Panc1 (cell line): ENCODE measurements at regions not wholly inside any gene's neighbourhood (a gene's known extent, or its start where the extent isn't known, plus 50 kb on each side); places are given as distances from the start of the nearest gene placed in this dataset.

Experiments used
- ATAC-seq: fragments of 200-7000 bp; cut with Tn5 transposase; 2 replicates; pipeline ENCODE4 v1.9.1; 2020; ENCODE audit warnings: mild to moderate bottlenecking, moderate library complexity
- BruUV-seq: library from RNA; stranded (reverse); fragments of 400-500 nt; replicated peaks from 2 replicates; lab custom pipeline; 2021; lab: Mats Ljungman, UMichigan
- CTCF ChIA-PET: fragments of 300-600 bp; sonication (Branson Sonifier 250); formaldehyde crosslinking; loops from one replicate; lab custom pipeline; 2022; ENCODE audit warnings: antibody characterized with exemption; lab: Charles Lee
- POLR2A ChIA-PET: fragments of 300-600 bp; sonication (Branson Sonifier 250); formaldehyde crosslinking; loops from one replicate; lab custom pipeline; 2022; ENCODE audit warnings: antibody characterized with exemption; lab: Charles Lee
- DNase-seq: peaks from one replicate; pipeline ENCODE4 v3.0.0-alpha.2; 2010; ENCODE audit warnings: low read depth, low spot score
- H3K27ac ChIP-seq: 2 replicates; pipeline ENCODE4 v1.5.1; 2011; ENCODE audit warnings: mild to moderate bottlenecking, low read length, inconsistent platforms
- H3K27me3 ChIP-seq: fragments of 200-500 bp; sonication (Bioruptor generic); 2 replicates; pipeline ENCODE4 v1.6.0; 2014; ENCODE audit warnings: low read length, inconsistent platforms; ENCODE audit not compliant: control insufficient read depth, insufficient read depth
- H3K36me3 ChIP-seq: fragments of 200-500 bp; sonication (Bioruptor generic); 2 replicates; pipeline ENCODE4 v1.5.1; 2014; ENCODE audit warnings: inconsistent platforms, mild to moderate bottlenecking, low read length, moderate library complexity; ENCODE audit not compliant: control insufficient read depth, insufficient read depth
- H3K4me1 ChIP-seq: 2 replicates; pipeline ENCODE4 v1.5.1; 2011; ENCODE audit warnings: inconsistent platforms, mild to moderate bottlenecking, low read length, moderate library complexity; ENCODE audit not compliant: control insufficient read depth, insufficient read depth
- H3K4me3 ChIP-seq, 2 experiments: 2 replicates each; pipeline ENCODE4 v1.5.1; 2011 to 2012; ENCODE audit warnings: low read depth in 2 of 2, low read length in 2 of 2, mild to moderate bottlenecking in 2 of 2, inconsistent platforms in 1 of 2, moderate library complexity in 1 of 2
- H3K9me3 ChIP-seq: fragments of 200-500 bp; sonication (Bioruptor generic); 2 replicates; pipeline ENCODE4 v1.5.1; 2014; ENCODE audit warnings: low read depth, mild to moderate bottlenecking, inconsistent platforms, low read length, moderate library complexity; ENCODE audit not compliant: control insufficient read depth, insufficient read depth
- POLR2AphosphoS5 ChIP-seq: IDR thresholded peaks from 2 replicates; pipeline ENCODE4 v1.6.1; 2012; ENCODE audit warnings: mild to moderate bottlenecking, low read depth, low read length, moderate library complexity
- SIN3A ChIP-seq: IDR thresholded peaks from 2 replicates; pipeline ENCODE4 v1.6.1; 2012; ENCODE audit warnings: low read depth, mild to moderate bottlenecking, low read length, moderate library complexity, borderline replicate concordance; ENCODE audit not compliant: insufficient read depth
- TCF7L2 ChIP-seq: IDR thresholded peaks from 2 replicates; pipeline ENCODE4 v1.6.1; 2011; ENCODE audit warnings: mild to moderate bottlenecking, low read depth, low read length, inconsistent platforms
- in situ Hi-C: cut with HindIII; loops from 2 replicates; pipeline ENCODE4 v1.10.0; 2016; ENCODE audit warnings: low sequenced_read_pairs, low pct_unique_long_range_greater_than_20kb
- intact Hi-C: fragments of 100-400 bp; cut with micrococcal nuclease; formaldehyde crosslinking; loops from one replicate; pipeline ENCODE4 v1.10.0; 2022; ENCODE audit not compliant: unreplicated experiment
- TF ChIP-seq, protein P1 (sequence below), 2 experiments: IDR thresholded peaks; 2 replicates each; pipeline ENCODE4 v1.6.1; 2011 to 2012; ENCODE audit warnings: low read depth in 2 of 2, control low read depth in 1 of 2, low read length in 1 of 2, mild to moderate bottlenecking in 1 of 2, moderate library complexity in 1 of 2; ENCODE audit not compliant: insufficient read depth in 1 of 2
- TF ChIP-seq, protein P2 (sequence below): fragments of 450-650 bp; IDR thresholded peaks from 2 replicates; pipeline ENCODE4 v1.5.1; 2017; ENCODE audit warnings: mild to moderate bottlenecking

DNA sequence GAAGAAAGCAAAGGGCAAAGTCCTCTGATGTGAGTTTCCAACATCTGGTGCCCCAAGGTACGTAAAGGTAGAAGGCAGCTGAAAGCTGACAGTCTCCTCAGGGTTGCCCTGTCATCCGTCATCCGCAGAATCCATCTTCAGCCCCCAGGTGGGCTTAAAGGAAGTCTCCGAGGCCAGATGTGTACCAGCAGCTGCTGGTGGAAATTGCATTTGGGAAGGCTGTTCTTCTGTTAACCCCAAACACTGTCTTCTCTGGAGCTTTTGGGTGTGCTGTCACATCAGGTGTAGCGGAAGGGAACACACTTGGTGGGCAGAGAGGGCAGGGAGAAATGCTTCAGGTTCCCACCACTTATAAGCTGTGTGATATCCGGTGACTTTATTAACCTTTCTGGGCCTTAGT, 310.0 kb upstream of the GATB start:
- intact Hi-C loops (no loop called here), in situ Hi-C loops (no loop called here)
- H3K4me3 ChIP-seq = no peak overlapping the region
- ATAC-seq (no peak), DNase-seq (no peak)
- no peak overlapping the region for H3K27ac ChIP-seq
- TF ChIP-seq POLR2AphosphoS5 = no peak
- no peak for TF ChIP-seq TCF7L2
- TF ChIP-seq, protein P1, sequence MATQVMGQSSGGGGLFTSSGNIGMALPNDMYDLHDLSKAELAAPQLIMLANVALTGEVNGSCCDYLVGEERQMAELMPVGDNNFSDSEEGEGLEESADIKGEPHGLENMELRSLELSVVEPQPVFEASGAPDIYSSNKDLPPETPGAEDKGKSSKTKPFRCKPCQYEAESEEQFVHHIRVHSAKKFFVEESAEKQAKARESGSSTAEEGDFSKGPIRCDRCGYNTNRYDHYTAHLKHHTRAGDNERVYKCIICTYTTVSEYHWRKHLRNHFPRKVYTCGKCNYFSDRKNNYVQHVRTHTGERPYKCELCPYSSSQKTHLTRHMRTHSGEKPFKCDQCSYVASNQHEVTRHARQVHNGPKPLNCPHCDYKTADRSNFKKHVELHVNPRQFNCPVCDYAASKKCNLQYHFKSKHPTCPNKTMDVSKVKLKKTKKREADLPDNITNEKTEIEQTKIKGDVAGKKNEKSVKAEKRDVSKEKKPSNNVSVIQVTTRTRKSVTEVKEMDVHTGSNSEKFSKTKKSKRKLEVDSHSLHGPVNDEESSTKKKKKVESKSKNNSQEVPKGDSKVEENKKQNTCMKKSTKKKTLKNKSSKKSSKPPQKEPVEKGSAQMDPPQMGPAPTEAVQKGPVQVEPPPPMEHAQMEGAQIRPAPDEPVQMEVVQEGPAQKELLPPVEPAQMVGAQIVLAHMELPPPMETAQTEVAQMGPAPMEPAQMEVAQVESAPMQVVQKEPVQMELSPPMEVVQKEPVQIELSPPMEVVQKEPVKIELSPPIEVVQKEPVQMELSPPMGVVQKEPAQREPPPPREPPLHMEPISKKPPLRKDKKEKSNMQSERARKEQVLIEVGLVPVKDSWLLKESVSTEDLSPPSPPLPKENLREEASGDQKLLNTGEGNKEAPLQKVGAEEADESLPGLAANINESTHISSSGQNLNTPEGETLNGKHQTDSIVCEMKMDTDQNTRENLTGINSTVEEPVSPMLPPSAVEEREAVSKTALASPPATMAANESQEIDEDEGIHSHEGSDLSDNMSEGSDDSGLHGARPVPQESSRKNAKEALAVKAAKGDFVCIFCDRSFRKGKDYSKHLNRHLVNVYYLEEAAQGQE (IDR thresholded peaks at IDR 0.05; ENCODE audit: insufficient read depth in 1 of 2, low read depth in 2 of 2, low read length in 1 of 2) = no peak
- TF ChIP-seq, protein P2, sequence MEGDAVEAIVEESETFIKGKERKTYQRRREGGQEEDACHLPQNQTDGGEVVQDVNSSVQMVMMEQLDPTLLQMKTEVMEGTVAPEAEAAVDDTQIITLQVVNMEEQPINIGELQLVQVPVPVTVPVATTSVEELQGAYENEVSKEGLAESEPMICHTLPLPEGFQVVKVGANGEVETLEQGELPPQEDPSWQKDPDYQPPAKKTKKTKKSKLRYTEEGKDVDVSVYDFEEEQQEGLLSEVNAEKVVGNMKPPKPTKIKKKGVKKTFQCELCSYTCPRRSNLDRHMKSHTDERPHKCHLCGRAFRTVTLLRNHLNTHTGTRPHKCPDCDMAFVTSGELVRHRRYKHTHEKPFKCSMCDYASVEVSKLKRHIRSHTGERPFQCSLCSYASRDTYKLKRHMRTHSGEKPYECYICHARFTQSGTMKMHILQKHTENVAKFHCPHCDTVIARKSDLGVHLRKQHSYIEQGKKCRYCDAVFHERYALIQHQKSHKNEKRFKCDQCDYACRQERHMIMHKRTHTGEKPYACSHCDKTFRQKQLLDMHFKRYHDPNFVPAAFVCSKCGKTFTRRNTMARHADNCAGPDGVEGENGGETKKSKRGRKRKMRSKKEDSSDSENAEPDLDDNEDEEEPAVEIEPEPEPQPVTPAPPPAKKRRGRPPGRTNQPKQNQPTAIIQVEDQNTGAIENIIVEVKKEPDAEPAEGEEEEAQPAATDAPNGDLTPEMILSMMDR = no peak
- no peak for TF ChIP-seq SIN3A
- no TSS peak for BruUV-seq
- H3K27me3 ChIP-seq = no peaks in the 10 kb centered on the region
- ChIA-PET POLR2A (no interaction called here), CTCF (no interaction called here)
- no peaks in the 10 kb centered on the region for H3K9me3 ChIP-seq
- H3K36me3 ChIP-seq = no peaks in the 10 kb centered on the region
- no peaks in the 10 kb centered on the region for H3K4me1 ChIP-seq

DNA sequence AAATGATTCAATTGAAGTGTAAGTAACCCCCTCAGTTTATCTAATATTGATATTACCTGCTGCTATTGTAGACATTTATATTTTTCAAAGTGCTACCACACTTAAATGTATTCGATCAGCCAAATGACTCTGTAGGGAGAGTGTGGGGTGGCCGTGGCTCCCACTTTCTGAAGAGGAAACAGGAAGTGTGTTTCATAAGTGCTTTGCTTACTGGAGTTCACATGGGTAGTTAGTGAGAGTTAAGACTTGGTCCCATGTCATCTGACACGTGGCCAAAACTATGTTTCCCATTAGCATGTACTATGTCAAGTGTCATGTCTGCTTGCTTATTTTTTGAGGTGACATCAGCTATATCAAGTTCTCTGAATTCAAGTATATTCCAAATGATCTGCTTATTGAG, 308.1 kb upstream of the GATB start:
- Histone ChIP-seq H3K36me3 (no peaks in the 10 kb centered on the region), H3K4me1 (no peaks in the 10 kb centered on the region), H3K4me3 (no peak overlapping the region), H3K9me3 (no peaks in the 10 kb centered on the region), H3K27ac (no peak overlapping the region), H3K27me3 (no peaks in the 10 kb centered on the region)
- no TSS peak for BruUV-seq
- TF ChIP-seq SIN3A (no peak), POLR2AphosphoS5 (no peak), TCF7L2 (no peak)
- TF ChIP-seq, protein P1 (IDR thresholded peaks at IDR 0.05; ENCODE audit: insufficient read depth in 1 of 2, low read depth in 2 of 2, low read length in 1 of 2) = no peak
- TF ChIP-seq, protein P2 = no peak
- DNase-seq (no peak), ATAC-seq (no peak)
- ChIA-PET POLR2A (no interaction called here), CTCF (no interaction called here)
- intact Hi-C loops = no loop called here
- in situ Hi-C loops = no loop called here
